Choroid plexus epithelial cell (primary cell): ENCODE measurements at regions not wholly inside any gene's neighbourhood (a gene's known extent, or its start where the extent isn't known, plus 50 kb on each side); places are given as distances from the start of the nearest gene placed in this dataset.

Experiments
- DNase-seq: peaks from one replicate; pipeline ENCODE4 v3.0.0-alpha.2; 2010; ENCODE audit warnings: low read depth
- H3K4me3 ChIP-seq: 2 replicates; pipeline ENCODE4 v1.5.1; 2011; ENCODE audit warnings: low read depth, mild to moderate bottlenecking, control low read depth, low read length, moderate library complexity
- TF ChIP-seq, protein P1 (sequence below): conservative IDR thresholded peaks from 2 replicates; pipeline ENCODE4 v1.5.1; 2011; ENCODE audit warnings: low read depth, mild to moderate bottlenecking, control low read depth, inconsistent platforms, low read length, moderate library complexity

- TF ChIP-seq, protein P1, sequence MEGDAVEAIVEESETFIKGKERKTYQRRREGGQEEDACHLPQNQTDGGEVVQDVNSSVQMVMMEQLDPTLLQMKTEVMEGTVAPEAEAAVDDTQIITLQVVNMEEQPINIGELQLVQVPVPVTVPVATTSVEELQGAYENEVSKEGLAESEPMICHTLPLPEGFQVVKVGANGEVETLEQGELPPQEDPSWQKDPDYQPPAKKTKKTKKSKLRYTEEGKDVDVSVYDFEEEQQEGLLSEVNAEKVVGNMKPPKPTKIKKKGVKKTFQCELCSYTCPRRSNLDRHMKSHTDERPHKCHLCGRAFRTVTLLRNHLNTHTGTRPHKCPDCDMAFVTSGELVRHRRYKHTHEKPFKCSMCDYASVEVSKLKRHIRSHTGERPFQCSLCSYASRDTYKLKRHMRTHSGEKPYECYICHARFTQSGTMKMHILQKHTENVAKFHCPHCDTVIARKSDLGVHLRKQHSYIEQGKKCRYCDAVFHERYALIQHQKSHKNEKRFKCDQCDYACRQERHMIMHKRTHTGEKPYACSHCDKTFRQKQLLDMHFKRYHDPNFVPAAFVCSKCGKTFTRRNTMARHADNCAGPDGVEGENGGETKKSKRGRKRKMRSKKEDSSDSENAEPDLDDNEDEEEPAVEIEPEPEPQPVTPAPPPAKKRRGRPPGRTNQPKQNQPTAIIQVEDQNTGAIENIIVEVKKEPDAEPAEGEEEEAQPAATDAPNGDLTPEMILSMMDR = no peak
- no peak for DNase-seq
These were observed 93.4 kb downstream of the DIO2 start for GRCh38 chr14:80117876-80118275.

DNA sequence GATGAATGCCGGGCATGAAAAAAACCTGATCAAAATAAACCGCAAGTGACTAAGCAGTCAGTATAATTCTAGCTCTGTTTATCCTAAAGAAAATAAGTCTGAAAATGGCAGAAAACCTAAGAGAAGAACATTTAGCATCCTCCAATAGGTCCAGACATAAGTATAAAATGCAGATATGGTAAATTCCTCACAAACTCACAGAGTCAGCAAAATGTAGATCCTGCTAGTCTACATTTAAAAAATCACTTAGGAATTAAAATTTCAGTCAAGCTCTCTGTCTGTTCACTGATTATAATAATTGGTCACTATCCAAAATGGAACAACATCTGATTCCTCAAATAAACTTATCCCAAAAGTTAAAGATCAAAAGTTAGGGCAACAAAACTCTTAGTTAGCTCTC lies 95.1 kb downstream of the DIO2 start:
- TF ChIP-seq, protein P1 = no peak
- H3K4me3 ChIP-seq = no peak overlapping the region
- DNase-seq = no peak

More at GRCh38 chr14:80117876-80118275, 93.4 kb downstream of the DIO2 start:
- H3K4me3 ChIP-seq = no peak overlapping the region

DNA sequence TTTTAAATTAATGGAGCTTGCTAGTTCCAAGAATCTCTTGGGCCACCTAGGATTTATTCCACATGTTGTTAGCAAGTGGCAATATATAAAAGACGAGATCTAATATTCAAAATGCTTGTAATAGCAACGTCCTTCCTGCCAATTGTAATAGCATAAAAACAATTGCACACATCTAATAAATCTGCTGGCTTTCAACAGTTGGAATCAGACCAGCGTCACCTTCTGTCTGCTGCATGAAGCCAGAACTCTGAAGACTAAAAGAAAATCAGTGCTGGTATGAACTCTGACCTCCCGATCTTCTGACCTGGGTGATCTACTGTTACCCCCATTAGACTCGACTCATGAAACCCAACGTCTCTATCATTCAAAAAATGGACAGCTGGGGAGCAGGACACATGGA lies 100.6 kb downstream of the DIO2 start:
- DNase-seq = no peak
- no peak overlapping the region for H3K4me3 ChIP-seq
- TF ChIP-seq, protein P1 = no peak

DNA sequence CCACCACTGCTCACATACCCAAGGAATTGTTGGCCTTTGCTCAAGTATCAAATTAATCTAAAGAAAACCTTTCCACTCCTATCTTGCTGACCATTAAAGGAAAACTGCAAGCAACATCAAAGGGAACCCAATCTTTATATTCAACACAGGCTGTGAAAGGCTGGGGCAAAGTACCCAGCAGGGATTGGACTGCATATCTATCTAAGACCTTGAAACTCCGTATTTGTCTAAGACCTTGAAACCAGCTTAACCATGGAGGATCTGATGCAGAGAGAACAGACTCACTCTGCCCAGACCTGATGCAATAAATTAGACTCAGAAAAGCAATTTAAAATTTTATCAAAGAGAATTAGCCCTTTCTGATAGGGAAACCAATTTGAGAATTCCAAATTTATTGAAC lies 102.2 kb downstream of the DIO2 start:
- no peak for DNase-seq
- TF ChIP-seq, protein P1 = no peak
- H3K4me3 ChIP-seq = no peak overlapping the region

DNA sequence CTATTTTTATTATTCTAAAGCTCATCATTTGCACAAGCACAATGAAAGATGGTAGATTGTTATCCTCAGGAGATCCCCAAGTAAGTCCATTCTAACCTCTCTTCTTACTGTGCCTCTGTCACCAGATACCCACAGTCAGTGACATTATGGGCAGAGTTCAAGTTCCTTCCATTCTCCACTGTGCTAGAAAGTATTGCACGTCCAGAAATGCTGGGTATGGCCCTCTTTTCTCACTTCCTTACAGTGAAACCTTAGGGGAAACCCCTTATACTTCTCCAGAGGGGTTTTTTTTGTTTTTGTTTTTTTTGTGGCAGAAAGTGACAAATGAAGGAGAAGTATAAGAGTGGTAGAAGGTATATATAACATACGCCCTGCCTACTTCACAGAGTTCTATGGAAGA lies 102.9 kb downstream of the DIO2 start:
- DNase-seq = no peak
- H3K4me3 ChIP-seq = no peak overlapping the region
- TF ChIP-seq, protein P1 = no peak

- H3K4me3 ChIP-seq = no peak overlapping the region
- DNase-seq = no peak
- TF ChIP-seq, protein P1 = no peak
These were observed 105.8 kb downstream of the DIO2 start for GRCh38 chr14:80105488-80105994.

DNA sequence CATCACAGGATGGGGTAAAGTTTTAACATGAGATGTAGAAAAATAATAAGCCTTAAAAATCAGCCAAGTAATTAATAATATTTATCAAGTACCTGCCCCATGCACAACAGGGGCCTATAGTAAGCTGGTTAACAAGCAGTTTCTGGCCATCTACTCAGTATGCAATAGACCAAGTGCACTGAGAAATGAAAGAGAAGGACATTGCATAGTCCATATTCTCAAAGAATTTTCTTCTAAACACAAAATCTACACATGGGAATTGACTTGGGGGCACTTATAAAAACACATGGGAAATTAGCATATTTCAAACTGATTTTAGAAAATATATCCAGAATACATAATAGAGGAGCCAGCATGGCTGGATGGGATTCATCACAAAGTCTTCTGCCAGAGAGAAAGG lies 109.5 kb downstream of the DIO2 start:
- no peak overlapping the region for H3K4me3 ChIP-seq
- no peak for DNase-seq
- TF ChIP-seq, protein P1 = no peak
